Loucy (cell line): ENCODE measurements at regions not wholly inside any gene's neighbourhood (a gene's known extent, or its start where the extent isn't known, plus 50 kb on each side); places are given as distances from the start of the nearest gene placed in this dataset.

ENCODE experiments used
- EZH2phosphoT487 ChIP-seq: fragments of 200-600 bp; IDR thresholded peaks from 2 replicates; pipeline ENCODE4 v1.6.1; 2018; ENCODE audit warnings: antibody characterized with exemption, mild to moderate bottlenecking, moderate library complexity, borderline replicate concordance
- TF ChIP-seq, protein P1 (sequence below): fragments of 200-600 bp; sonication (generic); conservative IDR thresholded peaks from 2 replicates; pipeline ENCODE4 v1.5.1; 2014; ENCODE audit warnings: mild to moderate bottlenecking, antibody characterized with exemption, low read length

GRCh38 chr3:180433152-180433551 lies 168.8 kb upstream of the TTC14 start:
- TF ChIP-seq, protein P1, sequence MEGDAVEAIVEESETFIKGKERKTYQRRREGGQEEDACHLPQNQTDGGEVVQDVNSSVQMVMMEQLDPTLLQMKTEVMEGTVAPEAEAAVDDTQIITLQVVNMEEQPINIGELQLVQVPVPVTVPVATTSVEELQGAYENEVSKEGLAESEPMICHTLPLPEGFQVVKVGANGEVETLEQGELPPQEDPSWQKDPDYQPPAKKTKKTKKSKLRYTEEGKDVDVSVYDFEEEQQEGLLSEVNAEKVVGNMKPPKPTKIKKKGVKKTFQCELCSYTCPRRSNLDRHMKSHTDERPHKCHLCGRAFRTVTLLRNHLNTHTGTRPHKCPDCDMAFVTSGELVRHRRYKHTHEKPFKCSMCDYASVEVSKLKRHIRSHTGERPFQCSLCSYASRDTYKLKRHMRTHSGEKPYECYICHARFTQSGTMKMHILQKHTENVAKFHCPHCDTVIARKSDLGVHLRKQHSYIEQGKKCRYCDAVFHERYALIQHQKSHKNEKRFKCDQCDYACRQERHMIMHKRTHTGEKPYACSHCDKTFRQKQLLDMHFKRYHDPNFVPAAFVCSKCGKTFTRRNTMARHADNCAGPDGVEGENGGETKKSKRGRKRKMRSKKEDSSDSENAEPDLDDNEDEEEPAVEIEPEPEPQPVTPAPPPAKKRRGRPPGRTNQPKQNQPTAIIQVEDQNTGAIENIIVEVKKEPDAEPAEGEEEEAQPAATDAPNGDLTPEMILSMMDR, result no peak
- no peak for TF ChIP-seq EZH2phosphoT487
